K562 (cell line): ENCODE measurements at regions not wholly inside any gene's neighbourhood (a gene's known extent, or its start where the extent isn't known, plus 50 kb on each side); places are given as distances from the start of the nearest gene placed in this dataset.

Experiments
- IRF2 ChIP-seq: sonication (generic); formaldehyde crosslinking; IDR thresholded peaks from 2 replicates; pipeline ENCODE4 v1.8.1; 2022; ENCODE audit warnings: mild to moderate bottlenecking, missing genetic modification reagents
- ZNF436 ChIP-seq: fragments of 250-450, 450-650 bp; sonication (Bioruptor Pico); formaldehyde crosslinking; IDR thresholded peaks from 2 replicates; pipeline ENCODE4 v1.7.0; 2020; ENCODE audit warnings: mild to moderate bottlenecking
- TF ChIP-seq, protein P1 (sequence below): fragments of 250-450 bp; sonication (Bioruptor Pico); IDR thresholded peaks from 2 replicates; pipeline ENCODE4 v1.4.0; 2020; ENCODE audit warnings: mild to moderate bottlenecking, moderate library complexity
- TF ChIP-seq, protein P2 (sequence below): IDR thresholded peaks from 3 replicates; pipeline ENCODE4 v1.6.1; 2011; ENCODE audit warnings: borderline replicate concordance, mild to moderate bottlenecking, moderate library complexity; ENCODE audit not compliant: insufficient read length; ENCODE audit errors: extremely low read depth
- TF ChIP-seq, protein P3 (sequence below): sonication (generic); formaldehyde crosslinking; IDR thresholded peaks from 2 replicates; pipeline ENCODE4 v1.8.0; 2022; ENCODE audit warnings: mild to moderate bottlenecking, missing genetic modification reagents

DNA sequence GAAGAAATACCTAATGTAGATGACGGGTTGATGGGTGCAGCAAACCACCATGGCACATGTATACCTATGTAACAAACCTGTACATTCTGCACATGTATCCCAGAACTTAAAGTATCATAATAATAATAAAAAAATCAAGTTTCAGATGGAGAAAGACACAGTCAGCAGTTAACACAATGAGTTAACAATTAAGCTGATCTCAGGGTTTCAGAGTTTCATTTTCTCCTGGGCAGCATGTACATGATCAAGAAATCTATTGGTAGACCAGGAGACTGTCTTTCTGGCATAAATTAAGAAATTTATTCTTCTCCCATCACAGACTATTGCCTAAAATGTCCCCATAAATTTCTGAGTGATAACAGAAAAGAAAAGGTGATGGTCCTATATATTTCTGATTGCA, 155.3 kb downstream of the RAD51AP2 start:
- TF ChIP-seq, protein P1, sequence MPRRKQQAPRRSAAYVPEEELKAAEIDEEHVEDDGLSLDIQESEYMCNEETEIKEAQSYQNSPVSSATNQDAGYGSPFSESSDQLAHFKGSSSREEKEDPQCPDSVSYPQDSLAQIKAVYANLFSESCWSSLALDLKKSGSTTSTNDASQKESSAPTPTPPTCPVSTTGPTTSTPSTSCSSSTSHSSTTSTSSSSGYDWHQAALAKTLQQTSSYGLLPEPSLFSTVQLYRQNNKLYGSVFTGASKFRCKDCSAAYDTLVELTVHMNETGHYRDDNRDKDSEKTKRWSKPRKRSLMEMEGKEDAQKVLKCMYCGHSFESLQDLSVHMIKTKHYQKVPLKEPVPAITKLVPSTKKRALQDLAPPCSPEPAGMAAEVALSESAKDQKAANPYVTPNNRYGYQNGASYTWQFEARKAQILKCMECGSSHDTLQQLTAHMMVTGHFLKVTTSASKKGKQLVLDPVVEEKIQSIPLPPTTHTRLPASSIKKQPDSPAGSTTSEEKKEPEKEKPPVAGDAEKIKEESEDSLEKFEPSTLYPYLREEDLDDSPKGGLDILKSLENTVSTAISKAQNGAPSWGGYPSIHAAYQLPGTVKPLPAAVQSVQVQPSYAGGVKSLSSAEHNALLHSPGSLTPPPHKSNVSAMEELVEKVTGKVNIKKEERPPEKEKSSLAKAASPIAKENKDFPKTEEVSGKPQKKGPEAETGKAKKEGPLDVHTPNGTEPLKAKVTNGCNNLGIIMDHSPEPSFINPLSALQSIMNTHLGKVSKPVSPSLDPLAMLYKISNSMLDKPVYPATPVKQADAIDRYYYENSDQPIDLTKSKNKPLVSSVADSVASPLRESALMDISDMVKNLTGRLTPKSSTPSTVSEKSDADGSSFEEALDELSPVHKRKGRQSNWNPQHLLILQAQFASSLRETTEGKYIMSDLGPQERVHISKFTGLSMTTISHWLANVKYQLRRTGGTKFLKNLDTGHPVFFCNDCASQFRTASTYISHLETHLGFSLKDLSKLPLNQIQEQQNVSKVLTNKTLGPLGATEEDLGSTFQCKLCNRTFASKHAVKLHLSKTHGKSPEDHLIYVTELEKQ, result no peak
- TF ChIP-seq, protein P2, sequence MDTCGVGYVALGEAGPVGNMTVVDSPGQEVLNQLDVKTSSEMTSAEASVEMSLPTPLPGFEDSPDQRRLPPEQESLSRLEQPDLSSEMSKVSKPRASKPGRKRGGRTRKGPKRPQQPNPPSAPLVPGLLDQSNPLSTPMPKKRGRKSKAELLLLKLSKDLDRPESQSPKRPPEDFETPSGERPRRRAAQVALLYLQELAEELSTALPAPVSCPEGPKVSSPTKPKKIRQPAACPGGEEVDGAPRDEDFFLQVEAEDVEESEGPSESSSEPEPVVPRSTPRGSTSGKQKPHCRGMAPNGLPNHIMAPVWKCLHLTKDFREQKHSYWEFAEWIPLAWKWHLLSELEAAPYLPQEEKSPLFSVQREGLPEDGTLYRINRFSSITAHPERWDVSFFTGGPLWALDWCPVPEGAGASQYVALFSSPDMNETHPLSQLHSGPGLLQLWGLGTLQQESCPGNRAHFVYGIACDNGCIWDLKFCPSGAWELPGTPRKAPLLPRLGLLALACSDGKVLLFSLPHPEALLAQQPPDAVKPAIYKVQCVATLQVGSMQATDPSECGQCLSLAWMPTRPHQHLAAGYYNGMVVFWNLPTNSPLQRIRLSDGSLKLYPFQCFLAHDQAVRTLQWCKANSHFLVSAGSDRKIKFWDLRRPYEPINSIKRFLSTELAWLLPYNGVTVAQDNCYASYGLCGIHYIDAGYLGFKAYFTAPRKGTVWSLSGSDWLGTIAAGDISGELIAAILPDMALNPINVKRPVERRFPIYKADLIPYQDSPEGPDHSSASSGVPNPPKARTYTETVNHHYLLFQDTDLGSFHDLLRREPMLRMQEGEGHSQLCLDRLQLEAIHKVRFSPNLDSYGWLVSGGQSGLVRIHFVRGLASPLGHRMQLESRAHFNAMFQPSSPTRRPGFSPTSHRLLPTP, result no peak
- TF ChIP-seq, protein P3, sequence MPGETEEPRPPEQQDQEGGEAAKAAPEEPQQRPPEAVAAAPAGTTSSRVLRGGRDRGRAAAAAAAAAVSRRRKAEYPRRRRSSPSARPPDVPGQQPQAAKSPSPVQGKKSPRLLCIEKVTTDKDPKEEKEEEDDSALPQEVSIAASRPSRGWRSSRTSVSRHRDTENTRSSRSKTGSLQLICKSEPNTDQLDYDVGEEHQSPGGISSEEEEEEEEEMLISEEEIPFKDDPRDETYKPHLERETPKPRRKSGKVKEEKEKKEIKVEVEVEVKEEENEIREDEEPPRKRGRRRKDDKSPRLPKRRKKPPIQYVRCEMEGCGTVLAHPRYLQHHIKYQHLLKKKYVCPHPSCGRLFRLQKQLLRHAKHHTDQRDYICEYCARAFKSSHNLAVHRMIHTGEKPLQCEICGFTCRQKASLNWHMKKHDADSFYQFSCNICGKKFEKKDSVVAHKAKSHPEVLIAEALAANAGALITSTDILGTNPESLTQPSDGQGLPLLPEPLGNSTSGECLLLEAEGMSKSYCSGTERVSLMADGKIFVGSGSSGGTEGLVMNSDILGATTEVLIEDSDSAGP (CRISPR knock-in tag), result no peak
- no peak for TF ChIP-seq IRF2
- no peak for TF ChIP-seq ZNF436 (CRISPR knock-in tag)
